HUDEP-2 (cell line): ENCODE measurements at regions not wholly inside any gene's neighbourhood (a gene's known extent, or its start where the extent isn't known, plus 50 kb on each side); places are given as distances from the start of the nearest gene placed in this dataset.

Source experiments
- DNase-seq, 76 experiments: peaks; one replicate each; lab custom pipeline; 2025; ENCODE audit not compliant: unreplicated experiment in 76 of 76; lab: John Stamatoyannopoulos, UW

DNA sequence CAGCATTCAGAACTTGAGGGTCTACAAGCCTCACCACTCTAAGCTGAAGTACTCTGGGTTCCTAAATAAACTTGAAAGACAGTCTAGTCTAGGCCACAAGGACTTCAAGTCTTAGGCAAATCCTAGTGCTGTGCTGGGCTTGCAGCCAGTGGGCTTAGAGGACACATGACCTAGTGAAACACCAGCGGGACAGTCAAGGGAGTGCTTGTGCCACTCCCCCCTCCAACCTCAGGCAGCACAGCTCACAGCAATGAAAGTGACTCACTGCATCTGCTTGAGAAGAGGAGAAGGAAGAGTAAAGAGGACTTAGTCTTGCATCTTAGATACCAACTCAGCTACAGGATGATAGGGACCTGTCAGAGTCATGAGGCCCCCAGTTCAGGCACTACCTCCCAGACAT is 438.1 kb downstream of the IPO8 start:
- no peak for DNase-seq

DNA sequence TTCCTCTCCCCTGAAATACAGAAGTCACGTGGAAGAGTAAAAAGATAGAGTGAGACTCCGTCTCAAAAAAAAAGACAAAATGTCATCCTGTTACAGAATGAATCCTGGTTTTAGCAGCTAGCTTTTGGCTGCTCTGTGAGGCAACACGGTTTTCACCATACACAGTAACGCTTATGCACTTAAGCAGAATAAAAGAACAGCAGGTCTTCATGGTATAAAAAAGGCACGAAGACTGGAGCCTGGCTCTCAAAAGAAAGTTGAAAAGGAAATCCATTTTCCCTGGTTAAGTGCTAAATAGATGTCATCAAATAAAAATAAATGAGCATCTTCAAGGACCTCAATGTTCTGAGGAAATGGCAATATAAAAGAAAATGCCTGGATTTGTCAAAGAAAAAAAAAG is 444.1 kb downstream of the IPO8 start:
- DNase-seq = no peak

DNA sequence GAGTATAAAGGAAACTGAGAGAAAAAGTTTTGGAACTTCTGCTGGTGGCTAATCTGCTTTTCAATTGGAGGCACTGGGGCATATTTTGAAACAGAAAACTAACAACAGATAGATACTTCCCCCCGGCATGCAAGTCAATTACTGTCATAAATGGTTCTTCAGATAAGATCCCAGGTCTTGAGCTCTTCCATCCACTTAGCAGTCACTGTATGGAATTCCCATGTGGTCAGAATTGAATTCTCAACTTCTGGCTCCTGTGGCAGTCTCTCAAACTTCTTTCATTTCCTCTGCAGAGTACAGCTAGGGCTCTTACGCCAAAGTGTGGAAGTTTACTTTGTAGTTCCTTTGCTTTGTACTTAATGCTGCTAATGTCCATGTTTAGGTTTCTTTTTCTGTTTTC is 452.2 kb downstream of the IPO8 start:
- no peak for DNase-seq

DNA sequence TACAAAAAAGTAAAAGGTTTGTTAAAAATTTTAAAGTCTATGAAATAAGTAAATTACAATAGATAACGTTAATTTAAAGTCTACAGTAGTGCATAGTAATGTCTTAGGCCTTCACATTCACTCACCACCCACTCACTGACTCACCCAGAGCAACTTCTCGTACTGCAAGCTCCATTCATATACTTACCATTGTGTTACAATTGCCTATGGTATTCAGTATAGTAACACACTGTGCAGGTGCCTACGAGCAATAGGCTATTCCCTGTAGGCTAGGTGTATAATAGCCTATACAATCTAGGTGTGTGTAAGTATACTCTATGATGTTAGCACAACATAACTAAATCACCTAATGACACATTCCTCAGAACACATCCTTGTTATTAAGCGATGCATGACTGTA is 435.3 kb upstream of the TMTC1 start:
- no peak for DNase-seq

DNA sequence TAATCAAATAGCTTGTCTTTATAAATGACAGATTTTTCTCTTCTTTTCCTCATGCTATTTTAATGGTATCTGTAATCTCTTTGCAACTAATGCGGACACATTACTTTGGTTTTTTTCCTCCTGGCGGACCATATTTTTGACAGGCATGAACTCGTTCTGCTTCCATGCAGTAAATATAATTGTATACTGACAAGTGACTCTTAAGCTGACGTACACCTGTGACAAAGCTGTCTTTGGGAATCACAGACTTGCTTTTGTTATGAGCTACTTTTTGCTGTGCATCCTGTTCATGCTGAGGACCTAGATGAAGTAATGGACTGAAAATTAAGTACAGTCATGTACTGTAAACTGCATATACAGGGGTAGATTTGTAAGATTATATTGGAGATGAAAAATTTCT is 434.3 kb upstream of the TMTC1 start:
- DNase-seq = no peak

DNA sequence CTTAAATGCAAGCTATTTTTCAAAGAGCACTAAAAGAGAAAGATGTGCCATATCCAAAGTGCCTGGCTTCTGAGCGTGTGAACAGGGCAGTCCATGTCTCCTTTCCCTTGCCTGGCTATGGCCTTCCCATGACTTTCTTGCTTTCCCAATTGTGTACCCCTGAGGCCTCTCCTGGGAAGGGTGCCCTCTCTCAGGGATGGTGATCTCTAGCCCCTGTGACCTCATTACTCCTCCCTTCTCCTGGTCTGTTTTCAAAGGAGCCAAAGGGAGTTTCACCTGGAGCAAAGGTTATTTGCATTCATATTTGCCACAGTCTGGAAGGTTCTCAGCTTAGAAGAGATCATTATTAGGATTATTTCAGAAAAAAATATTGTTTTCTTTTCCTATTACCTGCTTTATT is 429.4 kb upstream of the TMTC1 start:
- DNase-seq = no peak

DNA sequence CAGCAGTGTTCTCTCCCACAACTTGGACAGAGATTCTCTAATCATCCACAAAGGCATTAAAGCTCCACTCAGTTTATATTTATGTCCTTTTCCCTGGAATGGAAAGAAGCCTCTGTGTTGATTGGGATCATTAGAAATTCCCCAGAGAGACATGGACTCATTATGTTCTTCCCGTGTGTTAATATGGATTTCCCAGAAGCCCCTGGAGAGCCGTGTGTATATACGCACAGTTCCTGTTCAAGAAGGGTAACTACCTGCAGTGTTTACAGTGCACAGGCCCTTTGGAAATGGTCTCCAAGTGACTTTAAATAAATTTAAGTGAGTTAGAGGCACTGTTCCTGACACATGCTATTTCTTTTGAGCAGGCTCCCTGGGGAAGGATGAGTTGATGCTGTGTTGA is 428.0 kb upstream of the TMTC1 start:
- DNase-seq = no peak

DNA sequence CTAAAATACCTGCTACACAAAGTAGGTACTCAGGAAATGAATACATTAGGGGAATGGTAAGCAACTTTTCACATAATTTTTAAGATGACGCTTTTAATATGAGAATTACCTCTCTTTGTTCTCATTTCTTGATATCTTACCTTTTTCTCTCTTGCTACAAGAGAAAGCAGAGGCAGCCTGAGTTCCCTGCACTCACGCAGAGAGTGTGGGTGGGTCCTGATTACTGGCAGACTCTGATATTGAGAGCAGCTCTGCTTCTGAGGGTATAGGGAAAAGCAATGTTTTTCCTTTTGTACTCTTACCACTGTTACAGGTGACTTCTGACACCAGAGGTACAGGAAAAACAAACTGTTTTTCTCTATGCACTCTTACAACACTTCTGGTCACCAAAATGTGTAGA is 420.2 kb upstream of the TMTC1 start:
- no peak for DNase-seq

DNA sequence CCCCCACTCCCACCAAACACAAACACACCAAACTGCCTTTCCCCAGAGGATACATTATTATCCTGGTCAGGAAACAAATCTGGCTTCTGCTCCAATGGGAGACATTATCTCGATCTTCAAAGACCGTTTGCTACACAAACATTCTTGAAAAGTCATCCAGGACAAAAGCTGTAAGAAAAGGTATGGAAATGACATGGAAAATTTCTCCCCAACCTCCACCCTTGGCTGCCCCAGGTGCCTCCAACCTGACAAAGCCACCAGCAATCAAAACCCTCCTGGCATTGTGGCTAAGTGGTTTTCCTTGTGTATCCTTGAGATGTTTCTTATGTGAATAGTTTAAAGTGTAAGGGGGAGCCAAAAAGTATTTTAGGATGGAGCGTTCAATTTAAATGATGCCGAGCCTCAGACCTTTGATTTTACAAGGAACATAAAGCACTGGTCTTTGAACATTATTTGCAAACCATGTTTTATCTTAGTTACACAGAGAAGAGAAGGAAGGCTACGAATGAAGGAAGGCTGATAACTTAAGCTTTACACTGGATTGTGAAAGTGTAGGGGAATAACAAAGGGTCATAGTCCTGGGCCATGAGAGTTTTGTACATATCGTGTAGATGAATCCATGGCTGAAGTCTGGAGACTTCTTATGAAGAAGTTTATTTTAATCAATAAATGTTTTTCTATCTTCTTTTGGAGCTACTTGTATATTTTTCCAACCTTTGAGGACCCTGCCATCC is 418.9 kb upstream of the TMTC1 start:
- DNase-seq = no peak

DNA sequence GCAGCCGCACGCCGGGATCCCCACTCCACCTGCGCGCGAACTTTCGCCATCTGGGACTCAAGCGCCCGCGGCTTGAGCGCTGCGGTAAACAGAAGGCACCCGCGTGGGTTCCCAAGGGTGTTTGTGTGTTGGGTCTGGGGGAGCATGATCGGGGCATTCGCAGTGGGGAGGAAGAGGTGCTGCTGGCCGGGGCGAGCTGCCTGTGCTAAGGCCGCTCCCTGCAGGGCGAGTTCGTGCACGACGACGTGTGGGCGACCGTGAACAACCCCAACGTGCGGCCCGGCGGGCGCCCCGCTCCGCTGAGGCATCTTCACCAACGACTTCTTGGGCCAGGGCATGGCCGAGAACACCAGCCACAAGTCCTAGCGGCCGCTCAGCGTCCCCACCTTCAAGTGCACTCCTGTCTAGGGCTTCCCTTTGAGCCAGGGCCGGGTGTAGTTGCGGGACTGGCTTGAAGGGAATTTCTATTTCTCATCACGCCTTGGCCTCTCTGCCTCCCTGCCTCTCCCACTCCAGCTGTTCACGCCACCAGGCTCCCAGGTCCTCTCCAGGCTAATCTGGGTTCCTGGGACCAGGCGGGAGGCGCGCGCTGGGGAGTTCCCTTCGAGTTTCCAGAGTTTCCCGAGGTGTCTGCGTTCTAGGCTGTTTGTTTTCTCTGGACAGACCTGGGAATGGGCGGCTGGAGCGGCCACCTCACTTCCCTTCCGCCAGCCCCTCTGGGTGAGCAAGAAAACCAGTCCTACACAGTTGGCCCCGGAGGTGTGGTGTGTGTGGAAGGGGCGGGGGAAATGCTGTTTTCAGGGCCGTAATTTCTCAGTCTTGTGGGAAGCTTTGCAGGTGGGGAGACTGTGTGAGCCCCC is 417.8 kb upstream of the TMTC1 start:
- DNase-seq = no peak

DNA sequence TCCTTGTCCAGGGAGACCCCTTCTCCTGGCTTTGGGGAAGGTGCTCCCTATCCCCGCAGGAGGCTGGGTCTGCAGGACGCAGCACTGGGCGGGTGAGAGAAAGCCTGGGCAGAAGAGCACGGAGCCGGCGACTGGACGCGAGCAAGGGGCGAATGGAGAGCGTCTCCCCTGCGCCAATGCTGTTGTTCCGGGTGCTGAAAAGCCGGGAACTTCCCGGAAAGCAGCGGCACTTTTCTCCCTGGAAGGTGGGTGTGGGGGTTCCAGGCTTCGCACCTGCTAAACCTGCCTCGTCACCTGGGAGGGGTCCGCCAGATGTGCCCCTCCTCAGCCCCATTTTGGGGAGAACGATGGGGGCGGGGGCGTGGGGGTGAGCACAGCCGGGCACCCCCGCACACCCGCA is 417.1 kb upstream of the TMTC1 start:
- no peak for DNase-seq

DNA sequence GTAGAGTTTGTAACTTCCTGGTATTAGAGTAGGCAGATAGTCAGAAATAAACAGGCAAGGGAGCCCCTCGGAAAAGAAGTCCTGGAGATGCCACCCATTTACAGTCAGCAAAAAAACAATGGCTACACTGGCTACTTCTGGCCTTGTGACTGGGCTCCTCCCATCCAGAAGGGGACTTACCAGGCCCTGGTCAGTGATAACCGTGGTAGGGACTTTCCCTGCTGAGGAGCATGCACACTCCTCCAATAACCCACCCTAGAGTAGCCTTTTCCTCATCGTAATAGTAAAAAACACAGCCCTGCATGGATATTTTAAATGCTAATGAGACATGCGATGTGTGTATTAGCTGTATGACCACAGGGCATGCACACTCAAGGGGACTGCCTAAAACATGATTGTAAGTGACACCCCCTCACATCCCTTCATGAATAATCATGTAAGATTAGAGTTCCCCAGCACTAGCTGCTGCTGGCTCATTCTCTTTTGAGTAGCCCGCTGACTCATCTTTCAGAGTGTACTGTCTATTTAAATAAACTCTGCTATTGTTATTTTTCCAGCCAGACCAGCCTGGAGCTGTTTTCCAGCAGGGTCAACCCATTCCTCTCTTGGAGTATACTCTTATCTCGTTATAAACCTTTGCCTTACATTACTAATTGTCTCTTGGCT is 413.8 kb upstream of the TMTC1 start:
- DNase-seq = no peak

DNA sequence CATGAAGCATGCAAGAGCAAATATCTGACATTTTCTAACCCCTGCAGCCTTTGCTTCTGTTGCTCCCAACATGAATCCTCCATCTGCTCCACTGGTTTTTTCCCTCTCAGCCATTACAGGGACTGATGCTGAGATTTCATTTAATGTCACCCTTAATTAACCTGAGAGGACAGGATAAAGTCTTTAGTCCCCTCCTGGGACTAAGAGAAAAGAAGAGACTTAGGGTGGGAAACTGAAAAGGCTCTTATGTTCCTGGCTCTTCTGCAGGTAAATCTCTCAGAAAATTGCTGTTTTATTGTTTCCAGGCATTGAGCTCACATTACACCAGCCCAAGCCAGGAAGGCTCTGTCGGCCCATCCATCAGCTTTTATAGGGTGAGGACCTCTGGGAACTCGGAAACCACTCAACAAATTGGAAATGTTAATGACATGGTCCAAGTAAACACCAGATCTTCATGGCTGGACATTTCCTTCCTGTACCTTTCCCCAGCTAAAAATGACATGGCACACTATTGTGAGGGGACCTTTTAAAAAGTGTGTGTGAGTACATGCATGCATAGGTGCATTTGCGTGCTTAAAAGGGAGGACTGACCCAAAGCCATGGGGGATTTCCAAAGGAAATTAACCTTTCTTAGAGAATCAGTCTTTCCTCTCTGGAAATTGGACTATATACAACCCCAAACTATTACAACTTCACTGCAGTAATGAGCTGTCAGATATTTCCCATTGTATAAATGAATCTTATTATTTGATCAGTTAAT is 408.1 kb upstream of the TMTC1 start:
- DNase-seq = no peak

DNA sequence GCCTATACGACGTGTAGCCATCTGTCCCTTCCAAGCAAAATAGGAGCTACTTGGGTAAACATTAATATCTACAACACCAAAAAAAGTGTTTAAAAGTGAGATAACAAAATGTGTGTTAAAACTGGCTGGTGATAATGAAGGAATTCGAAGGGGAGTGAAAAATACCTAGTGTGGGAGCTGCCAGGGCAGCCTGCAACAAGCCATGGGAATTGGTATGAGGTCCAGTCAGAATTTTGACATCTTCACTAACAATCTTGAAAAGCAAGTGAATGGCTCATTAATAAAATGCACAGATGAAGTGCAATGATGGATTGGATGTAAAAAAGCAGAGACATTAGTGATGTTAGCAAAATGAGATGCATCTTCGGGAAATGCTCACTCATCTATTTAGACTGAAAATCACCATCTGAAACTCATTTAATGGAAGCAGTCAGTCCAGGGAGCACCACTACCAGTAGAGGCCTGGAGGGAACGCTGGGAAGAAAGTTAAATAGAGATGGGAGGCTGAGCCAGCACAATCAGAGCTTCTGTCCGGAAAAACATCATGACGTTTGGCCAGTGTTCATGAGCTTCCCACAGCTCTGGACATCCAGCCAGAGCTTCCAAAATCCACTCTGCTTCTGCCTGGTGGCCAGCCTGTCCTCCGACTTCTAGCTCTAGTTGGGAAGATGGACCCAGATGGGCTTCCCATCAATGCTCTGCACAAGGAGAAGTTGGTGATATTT is 405.0 kb upstream of the TMTC1 start:
- DNase-seq = no peak

DNA sequence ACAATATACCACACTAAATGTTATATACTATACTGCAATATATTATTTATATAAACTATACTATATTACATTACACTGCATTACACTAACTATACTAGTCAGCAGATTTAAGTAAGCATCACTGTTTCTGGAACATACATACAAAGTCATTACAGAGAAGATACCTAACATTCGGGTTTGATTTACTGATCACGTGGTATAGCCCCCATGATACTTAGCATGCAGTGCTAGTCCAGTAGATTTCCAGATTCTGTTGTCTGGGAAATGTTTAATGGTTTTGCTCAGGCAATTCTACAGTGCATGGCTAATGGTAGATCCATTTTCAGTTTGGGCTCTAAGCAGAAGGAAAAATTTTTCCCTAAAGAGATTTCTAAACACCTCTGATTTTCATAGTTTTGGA is 403.7 kb upstream of the TMTC1 start:
- no peak for DNase-seq

DNA sequence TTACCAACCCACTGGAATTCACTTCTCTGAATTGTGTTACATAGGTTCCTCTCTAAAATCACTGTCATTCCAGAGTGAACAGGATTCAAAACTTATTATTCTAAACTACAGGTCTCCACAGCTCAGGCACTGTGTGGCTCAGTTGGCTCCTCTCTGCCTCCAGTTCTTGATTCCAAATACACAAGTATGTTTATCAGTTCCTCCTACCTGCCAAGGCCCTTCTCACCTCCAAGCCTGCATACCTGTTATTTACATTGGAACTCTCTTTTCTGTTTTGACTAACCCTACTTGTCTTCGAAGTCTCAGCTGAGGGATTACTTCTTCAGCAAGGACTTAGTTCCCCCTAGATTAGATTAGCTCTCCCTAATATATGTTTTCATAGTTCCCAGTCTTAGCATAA is 397.6 kb upstream of the TMTC1 start:
- DNase-seq = no peak

DNA sequence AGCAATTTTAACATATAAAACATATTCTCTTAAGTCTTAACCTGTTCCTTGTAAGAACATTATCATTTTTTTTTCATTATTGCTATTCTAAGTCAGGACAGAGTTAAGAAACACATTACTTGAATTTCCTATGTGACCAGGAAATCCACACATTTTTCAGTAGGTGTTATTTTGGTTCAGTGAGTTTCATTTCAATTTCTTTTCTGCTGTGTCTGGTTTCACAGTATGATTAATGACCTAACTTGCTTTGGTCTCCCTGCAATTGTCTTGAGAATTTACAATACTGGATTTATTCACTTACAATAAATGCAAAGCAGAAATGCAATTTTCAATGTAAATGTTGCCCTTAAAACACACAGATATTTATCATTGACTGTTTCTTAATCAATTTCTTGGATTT is 396.9 kb upstream of the TMTC1 start:
- DNase-seq = no peak

DNA sequence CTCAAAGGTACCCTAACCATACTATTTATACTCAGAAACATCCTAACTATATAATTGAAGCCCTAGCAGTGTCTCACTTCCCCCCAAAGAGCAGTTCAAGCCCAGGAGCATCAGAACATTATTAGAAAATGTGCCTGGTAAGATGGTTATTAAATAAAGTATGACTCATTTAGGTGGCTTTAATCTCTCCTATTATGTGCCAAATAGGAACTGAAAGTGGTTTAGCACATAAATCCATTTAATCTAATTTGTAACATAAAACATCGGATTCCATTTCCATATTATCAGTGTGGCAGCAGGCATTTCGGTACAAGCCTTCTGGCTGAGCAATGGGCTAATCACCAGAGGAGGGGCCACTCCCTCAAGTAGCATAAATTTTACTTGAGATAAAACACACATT is 395.2 kb upstream of the TMTC1 start:
- no peak for DNase-seq

DNA sequence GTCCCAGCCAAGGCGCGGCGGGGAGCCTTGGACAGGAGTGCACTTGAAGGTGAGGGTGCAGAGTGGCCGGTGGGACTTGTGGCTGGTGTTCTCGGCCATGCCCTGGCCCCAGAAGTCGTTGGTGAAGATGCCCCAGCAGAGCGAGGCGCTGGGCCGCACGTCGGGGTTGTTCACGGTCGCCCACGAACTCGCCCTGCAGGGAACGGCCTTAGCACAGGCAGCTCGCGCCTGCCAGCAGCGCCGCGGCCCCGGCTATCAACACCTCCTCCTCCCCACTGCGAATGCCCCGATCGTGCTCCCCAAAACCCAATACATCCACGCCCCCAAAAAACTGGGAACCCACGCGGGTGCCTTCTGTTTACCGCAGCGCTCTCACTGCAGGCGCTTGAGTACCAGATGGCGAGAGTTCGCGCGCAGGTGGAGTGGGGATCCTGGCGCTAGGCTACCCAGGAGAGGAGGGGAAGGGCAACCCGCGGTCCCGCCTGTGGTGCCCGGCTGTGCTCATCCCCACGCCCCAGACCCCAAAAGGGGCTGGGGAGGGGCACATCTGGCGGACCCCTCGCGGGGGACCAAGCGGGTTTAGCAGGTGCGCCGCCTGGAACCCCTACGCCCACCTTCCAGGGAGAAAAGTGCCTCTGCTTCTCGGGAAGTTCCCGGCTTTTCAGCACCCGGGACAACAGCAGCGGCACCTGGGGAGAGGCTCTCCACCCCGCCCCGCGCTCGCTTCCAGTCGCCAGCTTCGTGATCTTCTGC is 386.3 kb upstream of the TMTC1 start:
- DNase-seq = no peak
